HG03108 (cell line): ENCODE measurements at regions not wholly inside any gene's neighbourhood (a gene's known extent, or its start where the extent isn't known, plus 50 kb on each side); places are given as distances from the start of the nearest gene placed in this dataset.

Source experiments
- ATAC-seq: cut with Tn5 transposase; IDR thresholded peaks from one replicate; pipeline ENCODE4 v1.9.1; 2021; ENCODE audit warnings: moderate library complexity; ENCODE audit not compliant: unreplicated experiment

DNA sequence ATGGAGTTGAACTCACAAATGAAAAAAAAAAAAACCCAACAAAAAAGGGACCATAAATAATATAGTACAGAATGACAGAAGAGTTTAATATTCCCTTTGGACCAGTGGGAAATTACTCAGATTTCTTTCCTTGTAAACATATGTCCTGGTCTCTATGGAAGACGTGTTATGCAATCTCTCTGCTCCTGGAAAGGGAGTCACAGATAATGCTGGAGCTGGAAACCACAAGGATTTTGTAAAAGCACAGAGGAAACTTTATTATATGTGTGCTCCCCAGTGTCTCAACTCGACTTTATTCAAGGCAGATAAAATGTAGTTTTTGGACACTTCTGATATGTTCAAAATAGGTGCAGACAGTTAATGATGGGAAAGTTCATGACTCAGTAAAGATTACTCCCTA, 88.1 kb upstream of the ZFP64 start:
- no peak for ATAC-seq

DNA sequence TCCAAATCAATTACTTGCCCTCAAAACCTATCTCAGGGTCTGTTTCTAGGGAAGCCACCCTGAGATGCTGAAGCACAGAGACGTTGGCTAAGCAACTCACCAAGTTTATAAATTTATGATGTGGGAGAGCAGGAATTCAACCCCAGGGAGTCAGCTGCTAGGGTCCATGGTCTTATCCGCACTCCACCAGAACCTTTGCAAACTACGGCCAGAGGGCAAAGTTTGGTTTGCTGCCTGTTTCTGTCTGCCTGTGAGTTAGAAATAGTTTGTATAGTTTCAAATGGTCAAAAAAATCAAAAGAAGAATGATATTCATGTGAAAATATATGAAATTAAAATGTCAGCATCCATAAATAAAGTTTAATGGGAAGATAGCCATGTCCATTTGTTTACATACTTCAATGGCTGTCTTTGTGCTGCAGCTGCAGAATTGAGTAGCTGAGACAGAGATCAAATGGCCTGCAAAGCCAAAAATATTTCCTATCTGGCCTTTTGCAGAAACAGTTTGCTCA, 83.7 kb upstream of the ZFP64 start:
- ATAC-seq, result no peak

DNA sequence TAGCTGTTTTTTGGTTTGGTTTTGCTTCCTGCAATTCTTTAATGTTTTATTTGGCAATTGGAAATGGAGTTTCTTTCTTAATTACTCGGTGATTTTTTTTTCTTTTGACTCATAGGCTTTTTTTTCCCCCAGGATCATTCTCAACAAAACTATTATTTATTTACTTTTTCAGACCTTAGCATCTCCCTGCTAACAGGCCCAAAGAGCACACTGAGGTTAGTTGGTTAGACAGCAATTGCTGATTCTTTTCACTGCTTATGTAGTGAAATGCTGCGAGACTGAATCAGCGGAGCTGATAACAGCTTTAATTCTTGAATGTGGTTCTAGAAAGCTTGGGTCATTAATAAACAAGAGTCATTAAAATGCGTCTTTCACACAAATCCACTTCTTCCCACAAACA, 79.1 kb upstream of the ZFP64 start:
- no peak for ATAC-seq

DNA sequence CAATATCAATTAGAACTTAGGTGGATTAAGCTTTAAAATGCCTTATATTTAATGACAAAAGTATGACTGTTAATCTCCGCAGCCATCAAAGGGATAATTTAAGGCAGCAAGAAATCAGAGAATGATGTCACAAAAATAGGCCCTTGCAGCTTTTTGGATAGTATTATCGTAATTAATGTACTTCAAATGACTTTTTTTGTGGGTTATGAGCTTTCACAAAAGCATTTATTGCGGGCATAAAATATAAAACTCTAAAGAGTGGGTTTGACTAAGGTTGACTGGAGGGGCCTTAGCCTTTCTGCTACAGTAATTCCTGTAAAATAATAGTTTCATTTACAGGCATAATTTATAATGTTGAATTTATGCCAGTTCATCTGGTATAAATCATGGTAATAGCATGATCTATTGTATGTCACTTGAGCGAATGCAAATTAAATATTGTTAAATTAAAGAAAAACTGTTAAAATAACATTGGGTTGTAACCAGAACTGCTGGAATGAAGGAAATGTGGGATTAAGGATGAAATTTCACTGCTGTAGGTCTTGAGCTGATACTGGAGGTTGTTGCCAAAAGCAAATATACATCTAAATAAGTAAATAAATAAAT, 78.5 kb upstream of the ZFP64 start:
- no peak for ATAC-seq

- no peak for ATAC-seq
Measured at GRCh38 chr20:52269321-52269720, 77.7 kb upstream of the ZFP64 start.

DNA sequence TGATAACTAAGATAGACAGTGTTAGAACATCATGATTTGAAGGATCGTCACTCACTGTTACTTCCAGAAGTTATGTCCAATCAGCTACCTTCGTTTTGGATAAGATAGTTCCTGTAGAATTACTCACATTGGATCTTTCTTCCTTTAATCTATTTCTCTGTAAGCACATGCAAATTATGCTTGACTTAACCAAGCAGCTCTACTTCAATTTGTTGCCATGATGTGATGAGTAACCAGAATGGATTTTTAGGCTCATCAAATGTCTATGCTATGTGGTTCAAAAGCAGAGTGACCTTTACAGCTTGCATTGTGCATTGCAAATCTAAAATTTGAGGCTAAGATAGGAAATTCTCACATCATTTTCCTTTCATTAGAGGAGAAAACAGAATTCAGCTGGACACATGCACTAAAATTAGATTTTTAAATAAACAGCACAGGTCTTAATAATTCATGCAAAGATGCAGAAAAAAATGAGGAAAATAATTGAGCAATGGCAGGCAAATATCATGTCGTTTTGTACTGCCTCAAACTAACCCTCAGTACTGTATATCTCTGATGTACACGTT, 76.7 kb upstream of the ZFP64 start:
- ATAC-seq, result no peak

GRCh38 chr20:52267418-52267817, 75.8 kb upstream of the ZFP64 start:
- no peak for ATAC-seq

DNA sequence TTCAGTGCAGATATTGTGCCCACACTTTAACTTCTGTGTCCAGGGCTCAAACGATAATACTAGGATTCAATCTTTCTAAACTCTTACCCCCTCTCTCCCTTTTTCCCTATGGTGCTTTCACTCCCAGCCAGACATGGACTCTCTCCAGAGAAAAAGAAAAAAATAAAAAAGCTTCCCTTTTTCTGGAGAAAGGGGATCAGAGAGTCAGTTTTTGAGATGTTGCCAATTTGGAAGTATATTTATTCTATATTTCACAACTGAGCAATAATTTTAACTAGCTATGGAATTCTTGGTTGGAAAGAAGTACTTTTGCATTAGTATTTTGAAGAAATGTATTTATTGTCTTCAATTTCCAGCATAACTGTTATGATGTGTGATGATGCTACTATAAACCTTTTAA, 72.2 kb upstream of the ZFP64 start:
- no peak for ATAC-seq

- ATAC-seq, result no peak
Measured at GRCh38 chr20:52261792-52262191, 70.2 kb upstream of the ZFP64 start.

DNA sequence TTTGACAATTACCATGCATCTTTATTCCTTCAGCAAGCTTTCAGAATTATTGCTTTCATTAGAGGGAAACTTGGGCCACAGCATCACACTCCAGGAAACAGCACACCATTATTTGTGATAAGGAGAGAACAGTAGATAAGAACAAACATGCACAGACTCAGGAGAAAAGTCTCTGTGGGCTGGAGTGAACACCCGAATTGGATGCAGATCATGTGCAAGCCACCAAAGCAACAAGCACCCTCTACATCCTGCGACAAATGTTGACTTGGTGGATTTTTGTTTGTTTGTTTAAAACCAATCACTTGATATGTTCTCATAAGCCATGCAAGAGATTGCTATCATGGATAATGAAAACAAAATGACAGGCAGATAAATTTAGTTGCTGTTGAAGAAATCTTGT, 67.7 kb upstream of the ZFP64 start:
- no peak for ATAC-seq

DNA sequence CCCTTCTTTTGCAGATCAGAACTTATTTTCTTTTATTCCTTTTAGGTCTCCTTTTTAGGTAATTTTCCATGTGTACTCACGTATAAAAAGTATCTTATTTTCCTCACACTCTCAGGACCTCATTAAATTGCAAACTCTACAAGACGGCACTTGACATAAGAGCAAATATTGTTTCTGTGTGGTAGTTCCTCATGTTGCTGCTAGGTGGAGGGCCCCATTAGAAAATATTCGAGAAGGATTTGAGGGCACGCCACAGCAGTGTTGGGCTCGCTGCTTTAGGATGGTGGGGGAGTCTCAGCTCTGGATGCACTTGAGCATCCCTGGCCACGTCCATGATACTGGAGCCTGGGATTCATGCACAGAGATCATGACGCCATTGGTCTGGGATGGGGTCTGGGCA, 64.9 kb upstream of the ZFP64 start:
- no peak for ATAC-seq

DNA sequence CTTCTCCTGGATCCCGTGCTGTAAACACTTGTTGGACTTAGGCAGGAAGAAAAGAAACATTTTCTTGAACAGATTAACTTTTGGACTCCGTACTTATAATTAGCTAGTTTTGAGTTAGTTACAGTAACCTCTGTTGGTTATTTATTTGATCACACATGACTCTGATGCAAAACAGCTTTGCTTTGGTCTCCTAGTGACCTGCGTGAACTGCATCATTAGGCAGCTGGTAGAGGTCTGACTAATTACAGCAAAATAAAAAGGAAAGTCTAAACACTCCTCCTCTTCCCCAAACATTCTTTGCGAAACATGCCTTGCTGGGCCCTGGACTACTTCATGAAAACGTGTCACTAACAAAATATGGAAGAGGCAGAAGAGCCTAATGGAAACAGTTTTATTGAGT, 61.1 kb upstream of the ZFP64 start:
- no peak for ATAC-seq

DNA sequence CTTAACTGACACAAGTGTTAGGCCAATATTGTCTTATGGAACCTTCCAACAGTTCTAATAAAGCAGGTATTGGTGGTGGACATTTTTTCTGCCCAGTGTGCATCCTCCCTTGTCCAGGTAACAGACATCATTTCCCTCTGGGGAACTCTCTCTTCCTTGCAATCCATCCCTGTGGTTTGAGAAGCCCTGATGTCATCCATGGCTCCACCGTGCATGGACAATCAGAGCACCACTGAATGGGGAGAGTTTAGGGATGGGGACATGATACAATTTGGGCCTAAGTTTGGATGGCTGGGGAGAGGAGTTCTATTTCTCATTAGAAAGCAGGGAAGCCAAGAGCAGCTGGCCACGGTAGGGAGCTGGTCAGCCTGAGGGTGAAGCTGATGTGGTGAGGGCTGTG, 60.2 kb upstream of the ZFP64 start:
- ATAC-seq, result no peak

- no peak for ATAC-seq
Measured at GRCh38 chr20:52251136-52251700, 59.6 kb upstream of the ZFP64 start.

DNA sequence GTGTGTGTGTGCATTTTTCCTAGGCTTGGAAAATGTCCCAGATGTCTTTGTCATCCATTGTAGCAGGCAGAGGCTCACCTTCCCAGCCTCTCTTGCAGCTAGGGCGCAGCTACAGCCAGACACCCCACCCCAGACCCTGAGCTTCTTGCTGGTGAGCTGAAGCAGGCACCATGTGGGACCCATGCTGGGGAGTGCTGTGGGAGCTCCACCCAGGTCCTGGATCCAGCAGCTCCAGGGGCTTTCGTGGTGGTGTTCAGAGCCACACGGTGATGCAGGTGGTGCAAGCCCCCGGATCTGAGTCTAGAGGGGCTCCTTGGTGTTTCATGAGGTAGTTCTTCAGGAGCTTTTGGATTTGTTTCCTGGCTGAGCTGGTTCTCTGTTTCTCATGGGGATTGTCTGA, 56.0 kb upstream of the ZFP64 start:
- ATAC-seq, result no peak

DNA sequence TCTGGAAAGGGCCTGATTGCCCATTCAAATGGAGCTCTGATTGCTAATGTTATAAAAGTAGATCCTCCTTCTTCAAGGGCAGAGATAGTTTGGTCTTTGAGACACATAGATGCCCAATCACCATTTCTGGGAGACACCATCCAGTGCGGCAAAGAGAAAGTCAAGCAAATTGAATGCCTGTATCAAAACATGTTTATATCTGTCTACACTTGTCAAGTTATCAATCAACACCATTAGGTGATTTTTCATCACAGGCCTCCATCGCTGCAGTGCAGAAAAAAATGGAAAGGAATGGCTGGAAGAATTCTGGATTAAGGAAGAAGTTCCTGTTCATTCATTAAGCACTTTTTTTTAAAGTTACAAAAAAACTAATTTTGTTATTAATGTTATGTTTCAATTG, 54.8 kb upstream of the ZFP64 start:
- ATAC-seq, result no peak

GRCh38 chr20:52244702-52245101, 53.1 kb upstream of the ZFP64 start:
- no peak for ATAC-seq

GRCh38 chr20:52242237-52243230, 51.0 kb upstream of the ZFP64 start:
- no peak for ATAC-seq
